HUES6 (cell line): ENCODE measurements at regions not wholly inside any gene's neighbourhood (a gene's known extent, or its start where the extent isn't known, plus 50 kb on each side); places are given as distances from the start of the nearest gene placed in this dataset.

Source experiments
- H3K27ac ChIP-seq: 2 replicates; pipeline ENCODE4 v1.7.0; 2013; ENCODE audit warnings: low read depth, mild to moderate bottlenecking, low read length, inconsistent platforms
- H3K27me3 ChIP-seq: 2 replicates; pipeline ENCODE4 v1.6.1; 2013; ENCODE audit warnings: low read length; ENCODE audit not compliant: control insufficient read depth, insufficient read depth
- H3K36me3 ChIP-seq: 2 replicates; pipeline ENCODE4 v1.6.1; 2013; ENCODE audit warnings: low read length; ENCODE audit not compliant: control insufficient read depth, insufficient read depth
- H3K4me1 ChIP-seq: 2 replicates; pipeline ENCODE4 v1.6.1; 2013; ENCODE audit warnings: low read length; ENCODE audit not compliant: control insufficient read depth, insufficient read depth
- H3K4me3 ChIP-seq: 2 replicates; pipeline ENCODE4 v1.5.1; 2013; ENCODE audit warnings: low read depth, low read length
- H3K9ac ChIP-seq: one replicate; pipeline ENCODE4 v1.6.1; 2013; ENCODE audit warnings: mild to moderate bottlenecking, low read length
- H3K9me3 ChIP-seq: 2 replicates; pipeline ENCODE4 v1.6.1; 2013; ENCODE audit warnings: low read depth, low read length; ENCODE audit not compliant: control insufficient read depth, insufficient read depth

GRCh38 chr7:68914006-68914405, 684.3 kb upstream of the AUTS2 start:
- Histone ChIP-seq H3K9ac (no peak overlapping the region), H3K4me3 (no peak overlapping the region), H3K36me3 (no peaks in the 10 kb centered on the region), H3K27ac (no peak overlapping the region), H3K4me1 (no peaks in the 10 kb centered on the region), H3K27me3 (no peaks in the 10 kb centered on the region), H3K9me3 (peaks cover 26% of the 10 kb centered on the region)

- Histone ChIP-seq H3K36me3 (no peaks in the 10 kb centered on the region), H3K4me3 (no peak overlapping the region), H3K9me3 (peaks cover 37% of the 10 kb centered on the region), H3K27me3 (no peaks in the 10 kb centered on the region), H3K4me1 (no peaks in the 10 kb centered on the region), H3K27ac (no peak overlapping the region), H3K9ac (no peak overlapping the region)
Measured at GRCh38 chr7:68917041-68917651, 681.1 kb upstream of the AUTS2 start.

- no peak overlapping the region for H3K9ac ChIP-seq
- H3K27me3 ChIP-seq = no peaks in the 10 kb centered on the region
- peaks cover 39% of the 10 kb centered on the region for H3K9me3 ChIP-seq
- no peaks in the 10 kb centered on the region for H3K4me1 ChIP-seq
- H3K27ac ChIP-seq = no peak overlapping the region
- H3K36me3 ChIP-seq = no peaks in the 10 kb centered on the region
- H3K4me3 ChIP-seq = no peak overlapping the region
Measured at GRCh38 chr7:68918621-68919020, 679.7 kb upstream of the AUTS2 start.

- no peak overlapping the region for H3K4me3 ChIP-seq
- no peak overlapping the region for H3K27ac ChIP-seq
- H3K27me3 ChIP-seq = no peaks in the 10 kb centered on the region
- H3K4me1 ChIP-seq = no peaks in the 10 kb centered on the region
- H3K36me3 ChIP-seq = no peaks in the 10 kb centered on the region
- peaks cover 27% of the 10 kb centered on the region for H3K9me3 ChIP-seq
- no peak overlapping the region for H3K9ac ChIP-seq
Measured at GRCh38 chr7:68922850-68923249, 675.4 kb upstream of the AUTS2 start.

- H3K9ac ChIP-seq = no peak overlapping the region
- no peaks in the 10 kb centered on the region for H3K36me3 ChIP-seq
- H3K27me3 ChIP-seq = no peaks in the 10 kb centered on the region
- no peak overlapping the region for H3K27ac ChIP-seq
- no peaks in the 10 kb centered on the region for H3K4me1 ChIP-seq
- H3K9me3 ChIP-seq = peaks cover 16% of the 10 kb centered on the region
- H3K4me3 ChIP-seq = no peak overlapping the region
Measured at GRCh38 chr7:68925241-68925640, 673.0 kb upstream of the AUTS2 start.

GRCh38 chr7:68929781-68930261, 668.5 kb upstream of the AUTS2 start:
- Histone ChIP-seq H3K27ac (no peak overlapping the region), H3K4me1 (no peaks in the 10 kb centered on the region), H3K4me3 (no peak overlapping the region), H3K9me3 (0 out of 2 replicates have a peak, but pooled peaks cover 4% of the 10 kb centered on the region), H3K27me3 (no peaks in the 10 kb centered on the region), H3K36me3 (no peaks in the 10 kb centered on the region), H3K9ac (no peak overlapping the region)

GRCh38 chr7:68936471-68937035, 661.7 kb upstream of the AUTS2 start:
- no peaks in the 10 kb centered on the region for H3K4me1 ChIP-seq
- H3K4me3 ChIP-seq = no peak overlapping the region
- no peak overlapping the region for H3K9ac ChIP-seq
- no peaks in the 10 kb centered on the region for H3K27me3 ChIP-seq
- H3K27ac ChIP-seq = no peak overlapping the region
- 0 out of 2 replicates have a peak, but pooled peaks cover 4% of the 10 kb centered on the region for H3K9me3 ChIP-seq
- no peaks in the 10 kb centered on the region for H3K36me3 ChIP-seq

- H3K9ac ChIP-seq = no peak overlapping the region
- no peak overlapping the region for H3K27ac ChIP-seq
- H3K4me1 ChIP-seq = no peaks in the 10 kb centered on the region
- no peaks in the 10 kb centered on the region for H3K27me3 ChIP-seq
- H3K9me3 ChIP-seq = peaks cover 4% of the 10 kb centered on the region; the same call in 1 of the 2 replicates
- H3K4me3 ChIP-seq = no peak overlapping the region
- no peaks in the 10 kb centered on the region for H3K36me3 ChIP-seq
Measured at GRCh38 chr7:68938151-68938550, 660.1 kb upstream of the AUTS2 start.

- H3K27me3 ChIP-seq = no peaks in the 10 kb centered on the region
- H3K36me3 ChIP-seq = no peaks in the 10 kb centered on the region
- no peak overlapping the region for H3K27ac ChIP-seq
- H3K9me3 ChIP-seq = no peaks in the 10 kb centered on the region; the same call in 1 of the 2 replicates
- H3K4me1 ChIP-seq = no peaks in the 10 kb centered on the region
- no peak overlapping the region for H3K4me3 ChIP-seq
- no peak overlapping the region for H3K9ac ChIP-seq
Measured at GRCh38 chr7:68943786-68944185, 654.5 kb upstream of the AUTS2 start.

- Histone ChIP-seq H3K4me1 (no peaks in the 10 kb centered on the region), H3K4me3 (no peak overlapping the region), H3K9ac (no peak overlapping the region), H3K27me3 (no peaks in the 10 kb centered on the region), H3K27ac (no peak overlapping the region), H3K9me3 (no peaks in the 10 kb centered on the region), H3K36me3 (no peaks in the 10 kb centered on the region)
Measured at GRCh38 chr7:68955656-68956055, 642.6 kb upstream of the AUTS2 start.

GRCh38 chr7:68958571-68958970, 639.7 kb upstream of the AUTS2 start:
- H3K9me3 ChIP-seq = 0 out of 2 replicates have a peak, but pooled peaks cover 4% of the 10 kb centered on the region
- H3K36me3 ChIP-seq = no peaks in the 10 kb centered on the region
- H3K9ac ChIP-seq = no peak overlapping the region

More at GRCh38 chr7:68958571-68958970, 639.7 kb upstream of the AUTS2 start:
- no peak overlapping the region for H3K27ac ChIP-seq
- H3K4me1 ChIP-seq = no peaks in the 10 kb centered on the region
- H3K27me3 ChIP-seq = no peaks in the 10 kb centered on the region
- no peak overlapping the region for H3K4me3 ChIP-seq
